ENCODE measurements at regions not wholly inside any gene's neighbourhood (a gene's known extent, or its start where the extent isn't known, plus 50 kb on each side); places are given as distances from the start of the nearest gene placed in this dataset.

DNA sequence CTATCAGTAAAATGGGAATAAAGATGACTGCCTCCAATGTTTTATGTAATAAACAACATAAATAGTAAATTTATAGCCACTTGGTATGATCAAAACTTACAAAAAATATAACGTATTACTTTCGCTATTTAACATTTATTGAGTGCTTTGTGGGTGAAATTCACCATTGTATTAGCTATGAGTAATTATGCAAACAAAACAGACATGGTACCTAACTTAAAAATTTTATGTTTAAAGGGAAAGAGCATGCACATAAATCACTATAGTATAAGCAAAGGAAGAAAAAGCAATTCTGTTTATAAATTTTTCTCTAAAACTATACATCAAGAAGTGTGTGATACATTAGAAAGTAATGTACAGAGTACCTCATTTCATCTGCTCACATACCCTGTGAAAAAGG, 1046.2 kb downstream of the NCAM2 start:
- TF ChIP-seq, protein P1, sequence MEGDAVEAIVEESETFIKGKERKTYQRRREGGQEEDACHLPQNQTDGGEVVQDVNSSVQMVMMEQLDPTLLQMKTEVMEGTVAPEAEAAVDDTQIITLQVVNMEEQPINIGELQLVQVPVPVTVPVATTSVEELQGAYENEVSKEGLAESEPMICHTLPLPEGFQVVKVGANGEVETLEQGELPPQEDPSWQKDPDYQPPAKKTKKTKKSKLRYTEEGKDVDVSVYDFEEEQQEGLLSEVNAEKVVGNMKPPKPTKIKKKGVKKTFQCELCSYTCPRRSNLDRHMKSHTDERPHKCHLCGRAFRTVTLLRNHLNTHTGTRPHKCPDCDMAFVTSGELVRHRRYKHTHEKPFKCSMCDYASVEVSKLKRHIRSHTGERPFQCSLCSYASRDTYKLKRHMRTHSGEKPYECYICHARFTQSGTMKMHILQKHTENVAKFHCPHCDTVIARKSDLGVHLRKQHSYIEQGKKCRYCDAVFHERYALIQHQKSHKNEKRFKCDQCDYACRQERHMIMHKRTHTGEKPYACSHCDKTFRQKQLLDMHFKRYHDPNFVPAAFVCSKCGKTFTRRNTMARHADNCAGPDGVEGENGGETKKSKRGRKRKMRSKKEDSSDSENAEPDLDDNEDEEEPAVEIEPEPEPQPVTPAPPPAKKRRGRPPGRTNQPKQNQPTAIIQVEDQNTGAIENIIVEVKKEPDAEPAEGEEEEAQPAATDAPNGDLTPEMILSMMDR (IDR thresholded peaks at IDR 0.05): no peak
- DNase-seq (ENCODE audit: low spot score): no peak
- no peak overlapping the region for H3K27ac ChIP-seq
- H3K4me3 ChIP-seq: no peak overlapping the region

DNA sequence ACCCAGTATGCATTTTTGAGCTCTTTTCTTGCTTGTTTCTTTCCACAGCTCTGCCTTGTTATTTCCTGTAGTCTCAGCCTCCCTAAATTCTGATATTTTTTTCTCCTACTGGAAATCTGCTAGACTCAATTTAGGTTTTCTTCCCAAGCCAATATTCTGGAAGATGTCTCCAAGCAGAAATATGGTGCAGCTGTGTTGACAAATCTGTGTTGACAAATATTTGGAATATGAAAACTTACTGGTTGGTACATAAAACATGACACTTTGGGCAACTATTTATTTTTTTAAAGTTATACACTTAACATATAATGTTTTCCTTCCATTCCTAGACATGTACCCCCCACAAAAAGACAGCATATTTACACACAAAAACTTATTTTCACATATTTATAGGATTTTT, 1048.4 kb downstream of the NCAM2 start:
- no peak for DNase-seq (ENCODE audit: low spot score)
- TF ChIP-seq, protein P1 (IDR thresholded peaks at IDR 0.05): no peak
- no peak overlapping the region for H3K4me3 ChIP-seq
- H3K27ac ChIP-seq: no peak overlapping the region

DNA sequence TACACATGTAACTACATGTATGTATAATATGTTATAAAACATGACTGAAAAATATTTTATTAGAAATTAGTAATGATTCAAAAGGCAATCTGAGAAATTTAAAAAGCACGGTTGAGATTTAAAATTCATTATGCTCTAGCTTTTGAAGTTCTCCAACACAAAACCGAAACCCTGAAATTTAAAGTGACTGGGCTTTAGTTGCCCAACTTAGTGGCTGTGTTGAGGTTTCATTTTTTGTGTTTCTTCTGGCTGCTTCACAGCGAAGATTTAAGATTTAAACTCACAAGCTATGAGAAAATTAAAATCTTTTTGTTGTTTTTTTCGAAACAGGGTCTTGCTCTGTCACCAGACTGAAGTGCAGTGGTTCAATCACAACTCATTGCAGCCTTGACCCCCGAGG, 1058.7 kb downstream of the NCAM2 start:
- no peak overlapping the region for H3K27ac ChIP-seq
- no peak for DNase-seq (ENCODE audit: low spot score)
- H3K4me3 ChIP-seq: no peak overlapping the region
- TF ChIP-seq, protein P1 (IDR thresholded peaks at IDR 0.05): no peak

DNA sequence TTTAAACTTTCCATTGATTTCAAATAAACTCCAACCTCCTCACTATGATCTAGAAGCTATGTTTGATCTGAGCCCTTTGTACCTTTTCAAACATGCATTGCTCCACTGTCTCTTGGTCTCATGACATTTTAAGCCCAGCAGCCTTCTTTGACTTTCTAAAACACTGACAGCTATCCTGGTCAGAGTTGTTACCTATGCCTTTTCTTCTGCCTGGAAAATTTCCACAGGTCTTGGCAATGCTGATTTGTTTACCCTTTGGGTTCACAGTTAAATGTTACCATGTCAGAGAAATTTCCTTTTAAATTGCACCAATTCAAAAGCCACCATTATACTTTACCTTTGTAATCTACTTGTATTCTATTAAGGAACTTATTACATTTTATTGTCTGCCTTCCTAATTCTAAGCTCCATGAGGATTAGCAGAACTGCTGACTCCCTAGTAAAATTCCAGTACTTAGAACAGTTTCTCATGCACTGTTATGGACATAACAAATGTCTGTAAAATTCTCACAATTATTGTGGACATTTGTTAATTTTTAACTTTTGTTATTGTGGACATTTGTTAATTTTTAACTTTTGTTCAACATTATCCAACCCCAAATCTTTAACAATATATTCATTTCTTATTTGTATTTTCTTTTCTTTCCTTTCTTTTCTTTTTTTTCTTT, 1064.4 kb downstream of the NCAM2 start:
- H3K4me3 ChIP-seq: no peak overlapping the region
- TF ChIP-seq, protein P1 (IDR thresholded peaks at IDR 0.05): no peak
- no peak overlapping the region for H3K27ac ChIP-seq
- DNase-seq (ENCODE audit: low spot score): no peak

DNA sequence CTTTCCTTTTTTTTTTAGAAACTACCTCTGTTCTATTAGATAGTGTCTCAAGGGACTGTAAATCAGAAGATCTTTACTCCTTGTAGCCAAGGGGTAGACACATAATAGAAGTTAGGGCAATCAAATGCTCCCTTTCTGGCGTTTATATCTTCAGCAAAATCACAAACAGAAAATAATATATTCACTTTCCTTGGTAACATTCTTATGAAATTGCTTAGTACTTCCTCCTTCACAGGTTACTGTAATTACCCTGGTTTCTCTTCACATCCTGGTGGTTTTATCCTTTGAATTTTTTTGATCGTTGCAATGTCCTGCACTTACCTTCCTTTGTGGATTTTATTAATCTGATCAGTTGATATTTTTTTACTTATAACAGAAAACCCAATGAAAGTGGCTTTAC, 1064.9 kb downstream of the NCAM2 start:
- Histone ChIP-seq H3K4me3 (no peak overlapping the region), H3K27ac (no peak overlapping the region)
- DNase-seq (ENCODE audit: low spot score): no peak
- TF ChIP-seq, protein P1 (IDR thresholded peaks at IDR 0.05): no peak

DNA sequence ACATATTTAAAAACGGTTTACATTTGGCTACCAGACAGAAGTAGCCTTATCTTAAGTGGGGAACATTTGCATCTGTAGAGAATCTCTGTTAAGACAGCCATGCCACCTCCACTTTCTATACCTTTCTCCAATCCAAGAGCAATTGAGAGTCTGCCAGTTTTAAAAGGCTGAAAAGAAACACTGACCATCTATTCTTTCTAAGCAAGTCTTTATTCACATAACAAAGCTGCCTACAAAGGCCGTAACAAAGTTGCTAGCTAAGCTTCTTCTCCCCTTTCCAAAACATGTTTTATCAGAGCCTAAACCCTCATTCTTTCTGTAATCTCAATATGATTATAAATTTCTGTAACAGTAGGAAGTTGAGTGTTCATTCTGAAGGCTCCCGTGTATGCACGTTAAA, 1078.3 kb downstream of the NCAM2 start:
- no peak overlapping the region for H3K27ac ChIP-seq
- H3K4me3 ChIP-seq: no peak overlapping the region
- no peak for DNase-seq (ENCODE audit: low spot score)
- TF ChIP-seq, protein P1 (IDR thresholded peaks at IDR 0.05): no peak

DNA sequence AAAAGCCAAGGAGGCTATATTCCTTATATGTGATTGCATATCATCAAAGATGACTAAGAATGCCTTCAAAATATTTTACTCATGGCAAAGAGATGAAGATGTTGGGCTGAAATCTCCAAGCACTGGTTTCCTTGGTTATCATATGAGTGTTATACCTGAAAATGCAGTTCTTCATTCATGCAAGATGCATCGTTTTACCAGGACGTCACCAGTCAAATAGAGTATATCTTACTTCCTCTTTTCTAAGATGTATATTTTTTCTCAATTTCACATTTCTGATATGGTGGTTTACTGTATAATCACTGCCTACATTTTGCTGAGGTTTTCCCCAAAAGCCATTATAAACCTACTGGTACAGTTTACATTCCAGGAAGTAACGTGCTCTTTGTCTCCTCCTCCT, 1085.7 kb downstream of the NCAM2 start:
- DNase-seq (ENCODE audit: low spot score): no peak
- Histone ChIP-seq H3K4me3 (no peak overlapping the region), H3K27ac (no peak overlapping the region)
- TF ChIP-seq, protein P1 (IDR thresholded peaks at IDR 0.05): no peak

Measured in coronary artery (tissue), 2 donors.